Coronary artery (tissue), 2 donors: ENCODE measurements at regions not wholly inside any gene's neighbourhood (a gene's known extent, or its start where the extent isn't known, plus 50 kb on each side); places are given as distances from the start of the nearest gene placed in this dataset.

ENCODE experiments used
- DNase-seq: peaks from one replicate; pipeline ENCODE4 v3.0.0-alpha.2; 2017; ENCODE audit warnings: low spot score
- H3K27ac ChIP-seq, 2 donors: fragments of 200-600 bp; sonication (generic); one replicate each; pipeline ENCODE4 v1.5.1; 2016 to 2019
- H3K4me3 ChIP-seq: fragments of 200-600 bp; sonication (generic); 2 replicates; pipeline ENCODE4 v1.5.1; 2016; ENCODE audit warnings: mild to moderate bottlenecking, moderate library complexity
- CTCF ChIP-seq: fragments of 200-600 bp; sonication (generic); IDR thresholded peaks from one replicate; pipeline ENCODE4 v1.5.1; 2019; ENCODE audit warnings: antibody characterized with exemption

GRCh38 chr22:27115410-27115809 is 458.0 kb downstream of the MIAT start:
- no peak overlapping the region for H3K4me3 ChIP-seq
- H3K27ac ChIP-seq: no peak overlapping the region
- no peak for TF ChIP-seq CTCF
- DNase-seq: no peak

GRCh38 chr22:27115816-27116256 is 458.4 kb downstream of the MIAT start:
- Histone ChIP-seq H3K4me3 (no peak overlapping the region), H3K27ac (no peak overlapping the region)
- TF ChIP-seq CTCF: no peak
- DNase-seq: peak; percentile 21

- DNase-seq: peak; percentile 54
- no peak for TF ChIP-seq CTCF
- Histone ChIP-seq H3K4me3 (no peak overlapping the region), H3K27ac (no peak overlapping the region)
Observed at GRCh38 chr22:27116312-27117086, 459.1 kb downstream of the MIAT start.

- peak; percentile 16 for DNase-seq
- H3K27ac ChIP-seq: no peak overlapping the region
- no peak for TF ChIP-seq CTCF
- H3K4me3 ChIP-seq: no peak overlapping the region
Observed at GRCh38 chr22:27120036-27120435, 462.6 kb downstream of the MIAT start.

- DNase-seq: peak; percentile 21
- H3K27ac ChIP-seq: no peak overlapping the region
- no peak overlapping the region for H3K4me3 ChIP-seq
- no peak for TF ChIP-seq CTCF
Observed at GRCh38 chr22:27122574-27122973, 465.2 kb downstream of the MIAT start.

- peak; percentile 33 for DNase-seq
- TF ChIP-seq CTCF: no peak
- Histone ChIP-seq H3K27ac (peak overlapping the region; percentile 57 to 81), H3K4me3 (peak overlapping the region; percentile 53)
Observed at GRCh38 chr22:27123880-27124279, 466.5 kb downstream of the MIAT start.

- peak; percentile 76 for DNase-seq
- no peak for TF ChIP-seq CTCF
Observed at GRCh38 chr22:27124351-27124966, 467.1 kb downstream of the MIAT start.

More at GRCh38 chr22:27124351-27124966, 467.1 kb downstream of the MIAT start:
- Histone ChIP-seq H3K27ac (peak overlapping the region; percentile 57 to 81), H3K4me3 (peak overlapping the region; percentile 53)
